ENCODE measurements at regions not wholly inside any gene's neighbourhood (a gene's known extent, or its start where the extent isn't known, plus 50 kb on each side); places are given as distances from the start of the nearest gene placed in this dataset.

- Histone ChIP-seq H3K9ac (ENCODE audit: insufficient read depth in 1 of 2, low read depth in 2 of 2, low read length in 2 of 2) (no peak overlapping the region), H3K4me1 (replicated peaks in 1 of 2; ENCODE audit: control insufficient read depth in 2 of 2, insufficient read depth in 2 of 2, low read length in 2 of 2) (no peaks in the 10 kb centered on the region; a peak in 1 of 5 replicates), H3K27me3 (ENCODE audit: control insufficient read depth in 2 of 2, insufficient read depth in 2 of 2, low read length in 2 of 2) (no peaks in the 10 kb centered on the region), H3K9me3 (replicated peaks; ENCODE audit: control insufficient read depth, insufficient read depth, low read depth, low read length) (no peaks in the 10 kb centered on the region), H3K4me2 (ENCODE audit: insufficient read depth, low read length) (no peak overlapping the region), H3K27ac (ENCODE audit: extremely low read depth, low read depth, low read length) (no peak overlapping the region), H3K36me3 (ENCODE audit: control insufficient read depth, insufficient read depth, low read length) (no peaks in the 10 kb centered on the region), H2AFZ (ENCODE audit: low read depth, low read length) (no peak overlapping the region), H3K79me2 (ENCODE audit: control insufficient read depth, insufficient read depth, low read length) (no peaks in the 10 kb centered on the region), H3K9me1 (ENCODE audit: control insufficient read depth, insufficient read depth, low read length) (no peaks in the 10 kb centered on the region), H3K4me3 (no peak overlapping the region), H4K20me1 (replicated peaks; ENCODE audit: control insufficient read depth, insufficient read depth, low read length) (no peaks in the 10 kb centered on the region)
- ChIA-PET POLR2A (no interaction called here), CTCF (ENCODE audit: low intra/inter-chr PET ratio) (no interaction called here)
- no peak for ATAC-seq
- TF ChIP-seq RAD21 (CRISPR knock-in tag; conservative IDR thresholded peaks at IDR 0.05 in 1 of 2, IDR thresholded peaks at IDR 0.05 in 1 of 2) (no peak), ZHX1 (conservative IDR thresholded peaks at IDR 0.05; ENCODE audit: low read length) (no peak), L3MBTL2 (IDR thresholded peaks at IDR 0.05) (no peak), THAP7 (CRISPR knock-in tag; IDR thresholded peaks at IDR 0.05) (no peak), NFXL1 (CRISPR knock-in tag; IDR thresholded peaks at IDR 0.05) (no peak), NR2F6 (CRISPR knock-in tag; IDR thresholded peaks at IDR 0.05) (no peak), ZNF3 (CRISPR knock-in tag; IDR thresholded peaks at IDR 0.05) (no peak), ZMIZ1 (IDR thresholded peaks at IDR 0.05; ENCODE audit: low read depth in 2 of 2, low read length in 2 of 2) (no peak), CC2D1A (IDR thresholded peaks at IDR 0.05) (no peak)
- FAIRE-seq: no peak
- 14% methylated on average over 2 of the region's 2 CpGs for WGBS (ENCODE audit: insufficient coverage, low coverage, missing lambda C conversion rate)
- intact Hi-C loops (cut with micrococcal nuclease): no loop called here
- in situ Hi-C loops (cut with MboI): no loop called here
- no peak for DNase-seq (ENCODE audit: extremely low read depth in 1 of 4, low spot score in 3 of 4)
- BruUV-seq (replicated peaks): no TSS peak
Measured at GRCh38 chr2:225165052-225165451, 122.8 kb upstream of the DOCK10 start.
